NCI-H2196 (cell line): ENCODE measurements at regions not wholly inside any gene's neighbourhood (a gene's known extent, or its start where the extent isn't known, plus 50 kb on each side); places are given as distances from the start of the nearest gene placed in this dataset.

Source experiments
- DNase-seq: peaks from one replicate; lab custom pipeline; 2025; ENCODE audit not compliant: unreplicated experiment; lab: John Stamatoyannopoulos, UW

DNA sequence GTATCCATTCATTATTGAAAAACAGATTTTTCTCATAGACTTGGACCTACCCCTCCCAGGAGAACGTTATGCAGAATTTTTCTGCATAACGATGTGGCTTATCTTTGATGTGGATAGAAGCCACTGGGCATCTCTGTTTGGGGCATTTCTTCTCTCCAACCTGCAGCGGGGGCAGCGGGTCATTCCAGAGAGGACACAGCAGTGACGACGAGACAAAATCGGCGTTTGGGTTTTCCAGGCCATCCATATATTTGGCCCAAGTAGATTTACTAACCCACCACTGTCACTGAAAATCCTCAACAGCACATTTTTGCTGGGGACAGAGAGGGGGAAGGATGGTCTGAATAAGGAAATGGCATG lies 299.3 kb upstream of the PITRM1 start:
- no peak for DNase-seq

DNA sequence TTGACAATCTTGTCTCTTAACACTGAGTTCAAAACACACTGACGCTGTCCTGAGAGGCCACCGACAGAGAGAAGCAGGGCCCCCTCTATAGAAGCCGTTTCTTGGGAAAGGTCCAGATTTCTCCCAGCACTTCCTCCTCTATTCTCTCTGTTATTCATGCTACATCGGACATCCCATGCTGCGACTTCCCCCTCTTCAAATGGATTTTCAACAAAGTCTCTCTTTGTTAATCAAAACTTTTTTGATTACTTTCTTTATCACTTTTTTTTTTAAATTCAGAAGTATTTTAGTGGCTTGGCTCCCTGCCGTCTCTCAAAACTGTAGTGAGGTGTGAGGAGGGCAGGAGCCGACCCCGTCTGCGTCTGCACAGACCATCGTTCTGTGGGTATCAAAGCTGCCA lies 298.9 kb upstream of the PITRM1 start:
- no peak for DNase-seq

DNA sequence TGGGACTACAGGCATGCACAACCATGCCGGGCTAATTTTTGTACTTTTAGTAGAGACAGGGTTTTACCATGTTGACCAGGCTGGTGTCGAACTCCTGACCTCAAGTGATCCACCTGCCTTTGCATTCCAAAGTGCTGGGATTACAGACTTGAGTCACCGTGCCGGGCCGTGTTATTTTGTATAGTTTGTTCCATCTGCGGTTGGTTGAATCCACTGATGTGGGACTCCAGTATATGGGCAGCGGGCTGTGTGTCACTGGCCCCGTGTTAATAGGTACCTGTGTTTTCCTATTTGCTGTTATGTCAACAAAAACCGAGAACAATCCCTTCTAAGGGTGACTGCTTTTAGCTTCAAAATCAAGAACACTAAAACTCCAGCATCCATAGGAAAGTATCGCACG lies 297.6 kb upstream of the PITRM1 start:
- DNase-seq, result no peak

DNA sequence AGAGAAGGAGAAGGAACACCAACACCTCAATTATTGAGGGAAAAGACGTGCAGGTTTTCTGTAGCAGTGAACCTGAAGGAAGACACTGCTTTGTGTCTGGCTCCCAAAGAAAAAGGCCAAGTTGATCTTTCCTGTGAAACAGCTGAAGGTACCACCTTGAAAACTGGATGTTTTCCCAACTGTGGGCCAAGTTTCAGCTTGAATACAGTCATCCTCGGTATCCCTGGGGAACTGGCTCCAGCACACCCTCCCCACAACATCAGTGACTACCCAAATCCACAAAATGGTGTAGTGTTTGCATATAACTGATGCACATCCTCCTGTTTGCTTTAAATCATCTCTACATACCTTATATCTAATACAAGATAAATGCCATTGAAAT lies 297.0 kb upstream of the PITRM1 start:
- DNase-seq, result no peak

DNA sequence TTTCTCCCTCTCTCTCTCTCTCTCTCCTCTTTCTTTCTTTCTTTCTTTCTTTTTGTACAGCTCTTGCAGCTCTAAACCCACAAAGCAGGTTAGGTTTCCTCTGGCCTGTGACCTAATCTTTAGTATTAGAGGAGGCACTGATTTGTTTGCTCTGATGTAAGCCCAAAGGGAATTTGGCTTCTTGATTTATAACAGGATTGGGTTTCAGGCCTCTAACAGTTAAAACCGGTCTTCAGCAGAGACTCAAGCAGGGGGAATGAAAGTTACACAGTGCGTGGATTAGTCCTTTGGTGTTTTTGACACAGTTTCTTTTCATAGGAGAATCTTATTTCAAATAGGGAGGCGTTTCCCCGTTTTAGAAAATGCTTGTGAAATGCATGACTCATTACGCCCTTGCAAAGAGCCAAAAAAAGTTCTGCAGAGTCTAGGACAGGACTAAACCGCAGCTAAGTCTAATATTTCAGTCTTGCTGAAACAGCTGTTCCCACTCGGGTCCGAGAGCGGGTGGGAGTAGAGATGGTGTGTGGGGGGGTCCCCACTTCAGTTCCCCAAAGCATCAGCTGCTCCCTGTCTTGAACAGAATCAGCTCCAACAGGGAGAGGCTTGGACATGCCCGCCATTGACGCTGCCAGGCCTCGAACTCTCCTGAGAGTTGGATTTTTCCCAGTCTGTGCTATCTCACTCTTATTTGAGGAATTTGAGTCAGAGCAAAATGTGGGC lies 296.5 kb upstream of the PITRM1 start:
- DNase-seq, result no peak

DNA sequence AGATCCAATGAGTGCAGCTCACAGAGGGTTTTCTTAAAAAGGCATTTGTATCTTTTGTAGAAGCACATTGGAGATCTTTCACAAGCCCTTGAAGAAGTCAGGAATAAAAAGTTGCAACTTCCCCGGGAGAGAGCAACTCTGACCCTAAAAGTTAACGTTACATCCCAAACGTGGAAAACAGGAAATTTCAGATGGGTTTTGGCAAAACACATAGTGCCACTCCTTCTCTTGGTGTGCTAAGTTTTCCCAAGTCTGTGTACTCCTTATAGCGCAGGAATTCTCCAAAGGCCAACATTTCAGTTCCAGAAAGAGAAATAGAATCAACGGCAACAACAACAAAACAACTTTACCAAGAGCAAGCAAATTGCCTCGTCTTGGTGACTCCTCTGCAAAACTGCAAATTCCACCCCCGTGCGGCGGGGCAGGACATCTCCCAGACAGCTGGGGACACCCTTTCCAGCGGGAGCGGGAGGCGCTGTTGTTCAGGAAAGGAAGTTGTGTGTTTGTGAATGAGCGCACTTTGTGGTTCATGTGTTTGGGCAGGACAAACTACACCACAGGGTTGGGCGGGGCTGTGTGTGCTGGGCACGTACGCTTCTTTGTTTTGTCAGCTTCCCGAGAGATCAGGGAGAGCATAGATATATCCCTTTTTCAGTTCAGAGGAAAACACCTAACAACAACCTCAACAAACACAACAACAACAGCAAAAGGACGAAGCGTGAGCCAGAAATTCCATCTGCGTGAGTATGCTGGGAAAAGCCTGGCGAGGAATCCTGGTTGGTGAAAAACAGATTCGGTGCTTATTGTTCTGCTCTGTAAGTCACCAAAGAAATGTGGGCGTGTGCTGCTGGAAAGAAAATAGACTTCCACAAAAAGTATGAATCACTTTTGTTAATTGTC lies 294.7 kb upstream of the PITRM1 start:
- DNase-seq, result no peak

DNA sequence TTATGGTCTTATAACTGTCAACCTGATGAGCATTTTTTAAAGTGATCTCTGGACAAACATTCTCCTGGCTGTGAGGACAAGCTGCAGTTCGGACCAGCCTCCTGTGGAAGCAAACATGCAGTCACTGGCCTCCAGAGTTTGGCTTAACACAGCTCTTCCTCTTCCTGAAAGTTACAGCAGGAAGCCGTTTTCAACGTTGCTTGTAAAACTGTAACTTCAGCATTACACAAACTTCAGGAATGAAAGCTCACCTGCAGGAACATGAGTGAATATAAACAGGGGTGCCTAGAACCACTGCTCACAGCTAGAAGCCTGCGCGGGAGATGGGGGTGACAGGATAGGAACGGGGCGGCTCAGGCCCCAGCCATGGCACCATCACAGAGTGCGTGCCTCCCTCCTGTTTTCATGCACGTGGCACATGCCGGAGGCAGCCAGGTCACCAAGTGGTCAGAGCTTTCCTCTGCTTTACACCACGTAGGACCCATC lies 292.9 kb upstream of the PITRM1 start:
- no peak for DNase-seq

DNA sequence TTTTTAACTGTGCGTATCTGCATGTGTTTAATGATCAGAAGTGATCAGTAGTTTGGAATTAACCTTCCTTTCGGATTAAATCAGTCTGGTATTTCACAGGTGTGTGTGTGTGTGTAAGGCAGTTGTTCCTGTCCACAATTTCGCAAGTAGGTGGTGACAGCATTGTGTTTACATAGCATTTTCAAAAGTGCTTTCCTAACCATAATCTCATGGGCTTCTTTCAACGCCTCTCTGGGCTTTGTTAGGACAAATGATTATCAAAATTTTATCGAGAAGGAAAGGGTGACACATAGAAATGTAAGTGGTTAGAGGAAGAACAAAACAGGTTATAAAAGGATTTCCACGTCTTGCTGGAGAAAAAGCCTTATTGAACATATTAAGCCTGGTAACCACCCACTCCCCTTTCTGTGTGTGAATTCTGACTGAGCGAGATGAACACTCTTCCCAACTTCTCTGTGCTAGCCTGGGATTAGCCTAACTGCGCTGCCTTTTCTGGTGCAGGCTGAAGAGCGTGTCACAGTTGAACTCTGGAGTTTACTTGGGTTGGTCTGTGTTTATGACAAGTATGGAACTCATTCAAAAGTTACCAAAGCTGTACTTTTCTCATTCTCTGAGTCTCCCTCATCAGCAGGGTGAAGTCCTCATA lies 292.3 kb upstream of the PITRM1 start:
- no peak for DNase-seq

DNA sequence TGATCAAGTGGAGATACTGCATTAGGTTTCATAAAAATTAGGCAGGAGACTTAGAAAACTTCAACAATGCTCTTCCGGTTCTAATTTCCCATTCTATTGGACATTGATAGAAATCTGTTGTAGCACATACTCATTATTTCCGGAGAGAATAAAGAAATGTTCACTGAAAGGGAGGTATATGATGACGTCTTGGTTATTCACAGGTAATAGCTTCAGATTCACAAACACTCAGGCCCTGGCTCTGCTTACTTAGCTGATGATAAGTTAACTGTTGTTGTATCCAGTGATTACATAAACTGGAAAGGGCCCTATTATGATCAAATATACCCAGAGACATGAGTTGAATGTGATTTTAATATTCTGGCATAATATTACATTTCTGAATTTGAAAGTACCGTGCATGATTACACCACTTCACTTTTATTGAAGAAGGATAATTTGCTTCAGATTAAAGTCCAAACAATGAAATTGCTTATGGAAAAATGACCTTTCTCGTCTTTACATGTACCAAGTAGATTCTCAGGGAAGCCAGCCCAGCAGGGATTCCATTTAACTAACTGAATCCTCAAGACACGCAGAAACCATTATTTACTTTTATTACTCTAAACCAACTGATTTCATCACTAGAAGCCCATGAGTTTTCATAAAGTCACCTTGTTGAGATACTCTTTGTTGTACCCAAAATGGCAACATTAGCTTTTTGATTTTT lies 288.0 kb upstream of the PITRM1 start:
- no peak for DNase-seq

DNA sequence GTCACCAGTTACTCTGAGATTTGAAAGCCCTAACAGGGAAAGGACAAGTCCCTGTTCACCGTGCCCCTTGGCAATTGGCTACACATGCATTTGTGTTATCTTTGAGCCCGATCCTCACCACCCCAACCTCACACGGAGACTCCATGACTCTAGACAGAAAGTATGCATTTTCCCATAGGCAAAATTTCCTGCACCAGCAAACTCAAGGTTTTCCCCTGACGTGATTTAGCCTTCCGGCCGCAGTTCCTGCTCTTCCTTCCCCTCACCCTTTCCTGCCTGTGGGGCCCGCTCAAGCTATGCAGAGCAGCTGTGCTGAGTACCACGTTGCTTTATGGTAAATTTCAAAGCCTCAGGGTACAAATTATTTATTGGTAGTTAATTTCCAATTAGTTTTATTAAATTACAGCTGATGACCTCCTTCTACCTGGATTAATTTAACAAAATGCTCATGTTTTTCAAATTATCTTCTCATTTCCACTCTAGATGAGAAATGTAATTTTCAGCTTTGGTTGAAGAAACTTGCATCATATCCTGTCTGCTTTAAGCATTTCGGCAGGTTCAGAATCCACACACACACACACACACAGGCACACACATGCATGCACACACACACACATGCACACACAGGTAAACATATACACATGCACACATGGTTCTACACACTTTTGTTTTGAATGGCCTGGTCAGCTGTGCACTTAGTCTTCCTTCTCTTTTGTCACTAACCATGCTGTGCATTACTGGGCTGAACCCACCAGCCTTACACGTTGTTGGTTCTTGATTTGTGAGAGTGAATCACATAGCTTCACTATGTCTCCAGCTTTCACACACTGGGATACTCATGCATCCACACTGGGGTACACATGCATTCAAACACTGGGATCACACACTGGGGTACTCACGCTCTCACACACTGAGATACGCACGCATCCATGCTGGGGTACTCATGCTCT lies 283.1 kb upstream of the PITRM1 start:
- no peak for DNase-seq

DNA sequence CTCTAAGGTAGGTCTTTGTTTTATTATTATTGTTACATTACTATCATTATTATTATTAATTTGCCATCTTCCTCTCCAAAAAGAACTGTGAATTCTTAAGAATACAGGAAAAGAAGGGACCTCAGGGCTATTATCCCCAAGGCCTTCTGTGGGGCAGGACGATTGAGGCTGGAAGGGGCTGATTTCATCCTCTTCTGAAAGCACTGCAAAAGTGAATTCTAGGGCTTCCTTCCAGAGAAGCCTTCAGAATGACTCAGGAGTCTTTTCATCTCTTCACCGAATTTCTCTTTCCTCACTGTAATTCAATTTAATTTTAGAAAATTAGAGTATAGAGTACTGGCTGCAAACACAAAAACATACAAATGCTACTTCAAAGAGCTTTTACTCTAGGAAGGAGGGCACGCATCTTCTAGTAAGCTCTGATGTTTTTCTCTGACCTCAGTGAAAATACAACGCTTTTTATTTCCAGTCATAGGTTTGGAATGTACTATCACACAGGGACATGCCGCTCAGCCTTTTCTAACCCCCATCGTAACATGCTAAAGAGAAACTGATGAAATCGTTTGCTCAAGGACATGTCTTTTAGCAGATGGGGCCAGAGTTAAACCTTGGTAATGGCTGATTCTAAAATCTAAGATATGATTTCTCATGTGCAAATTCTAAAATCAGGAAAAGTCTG lies 280.2 kb upstream of the PITRM1 start:
- no peak for DNase-seq

DNA sequence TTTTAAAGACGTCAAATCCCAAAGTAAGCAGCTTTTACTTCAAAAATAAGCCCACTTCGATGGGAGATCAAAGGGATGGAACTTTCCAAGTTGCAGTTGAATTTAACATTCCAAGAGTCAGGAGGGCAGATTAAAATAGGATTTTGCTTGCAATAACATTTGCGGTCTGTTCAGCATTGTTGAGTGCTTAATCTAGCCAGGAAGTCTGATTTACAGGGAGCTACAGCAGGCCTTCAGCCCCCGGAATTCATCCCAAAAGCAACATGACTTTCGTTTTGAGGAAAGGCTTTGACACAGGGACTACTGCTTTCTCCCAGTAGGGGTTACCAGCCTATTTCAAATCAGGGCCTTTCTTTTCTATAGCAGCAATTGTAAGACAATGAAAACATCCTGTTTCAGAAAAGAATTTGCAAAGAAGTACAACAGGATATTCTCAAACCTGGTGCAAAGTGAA lies 279.6 kb upstream of the PITRM1 start:
- DNase-seq, result no peak

DNA sequence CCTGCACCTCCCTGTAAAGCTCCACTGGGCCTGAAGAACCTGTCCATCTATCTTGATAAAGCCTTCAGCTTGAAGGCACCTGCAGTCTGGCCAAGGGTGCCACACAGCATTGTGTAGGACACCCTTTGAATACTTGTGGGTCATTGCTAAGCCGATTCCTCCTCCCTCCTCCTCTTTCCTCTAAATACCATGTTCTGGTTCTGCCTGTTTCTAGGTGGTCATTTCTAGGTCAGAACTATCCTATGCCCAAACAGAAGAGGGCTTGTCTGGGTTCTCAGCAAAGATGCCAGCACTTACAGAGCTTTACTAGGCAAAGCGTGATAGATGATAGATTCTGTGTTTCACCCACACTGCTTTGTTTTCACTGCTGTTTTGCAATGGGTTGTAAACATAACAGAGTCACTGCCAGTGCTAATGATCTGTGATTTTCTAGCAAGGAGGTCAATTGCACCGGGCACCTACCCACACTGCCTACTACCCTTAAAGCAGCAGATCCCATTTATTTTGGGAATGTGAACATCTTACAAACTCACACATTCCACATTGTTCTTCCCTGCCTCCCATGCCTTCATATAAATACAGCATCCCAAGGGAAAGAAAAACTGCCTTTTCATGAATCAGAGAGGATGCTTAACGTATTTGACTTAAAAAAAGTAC lies 279.1 kb upstream of the PITRM1 start:
- no peak for DNase-seq

DNA sequence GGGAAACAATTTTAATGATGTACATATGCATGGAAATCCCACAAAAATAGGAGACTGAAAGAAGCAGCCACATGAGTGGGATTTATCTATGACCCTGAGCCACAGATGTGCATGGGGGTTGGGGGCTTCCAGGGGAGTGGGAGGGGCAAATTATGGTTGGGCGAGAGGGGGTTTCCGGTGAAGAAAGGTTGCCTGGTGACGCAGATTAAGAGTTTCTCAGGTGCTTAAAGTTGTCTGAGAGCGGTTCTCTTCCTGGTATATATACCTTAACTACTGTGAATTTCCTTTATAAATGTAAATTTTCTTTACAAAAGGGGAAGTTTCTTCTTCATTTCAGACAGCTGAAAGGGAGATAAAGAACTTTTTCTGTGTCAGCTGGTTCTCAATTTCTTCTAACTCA lies 273.6 kb upstream of the PITRM1 start:
- DNase-seq, result no peak

DNA sequence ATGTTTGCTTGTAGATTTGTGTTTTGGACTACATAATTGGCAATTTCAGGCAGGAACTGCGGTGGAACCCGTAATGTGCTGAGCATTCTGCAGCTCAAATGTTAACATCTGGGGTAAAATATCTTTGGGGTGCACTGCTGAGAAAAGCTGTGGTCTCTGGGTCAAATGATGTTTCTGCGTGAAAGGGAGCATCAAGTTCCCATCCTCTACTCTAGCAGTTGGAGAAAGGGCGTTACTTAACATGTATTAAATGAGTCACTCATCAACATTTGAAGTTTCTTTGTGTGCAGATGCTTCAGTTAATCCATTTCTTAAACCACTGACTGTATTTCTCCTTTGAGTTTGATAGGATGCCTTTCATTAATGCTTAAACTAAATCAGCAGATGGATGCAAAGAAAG lies 273.1 kb upstream of the PITRM1 start:
- DNase-seq, result no peak

DNA sequence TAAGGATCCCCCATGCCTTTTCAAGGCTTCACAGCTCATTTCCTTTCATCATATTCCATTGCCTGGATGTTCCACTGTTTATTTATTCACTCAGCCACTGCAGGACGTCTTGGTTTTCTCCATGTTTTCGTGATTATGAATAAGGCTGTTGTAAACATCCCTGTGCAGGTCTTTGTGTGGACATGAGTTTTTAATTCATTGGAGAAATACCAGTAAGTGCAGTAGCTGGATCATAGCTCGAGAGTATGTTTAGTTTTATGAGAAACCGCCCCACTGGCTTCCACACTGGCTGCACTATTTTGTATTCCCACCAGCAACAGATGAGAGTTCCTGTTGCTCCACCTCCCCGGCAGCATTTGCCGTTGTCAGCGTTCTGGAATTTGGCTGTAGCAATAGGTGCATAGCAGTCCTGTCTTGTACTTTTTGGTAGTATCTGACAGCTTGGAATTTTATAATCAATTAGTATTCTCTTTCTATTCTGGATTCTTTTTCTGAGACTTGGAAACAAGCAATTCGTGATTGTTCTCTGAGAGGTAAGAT lies 269.9 kb upstream of the PITRM1 start:
- DNase-seq, result no peak

DNA sequence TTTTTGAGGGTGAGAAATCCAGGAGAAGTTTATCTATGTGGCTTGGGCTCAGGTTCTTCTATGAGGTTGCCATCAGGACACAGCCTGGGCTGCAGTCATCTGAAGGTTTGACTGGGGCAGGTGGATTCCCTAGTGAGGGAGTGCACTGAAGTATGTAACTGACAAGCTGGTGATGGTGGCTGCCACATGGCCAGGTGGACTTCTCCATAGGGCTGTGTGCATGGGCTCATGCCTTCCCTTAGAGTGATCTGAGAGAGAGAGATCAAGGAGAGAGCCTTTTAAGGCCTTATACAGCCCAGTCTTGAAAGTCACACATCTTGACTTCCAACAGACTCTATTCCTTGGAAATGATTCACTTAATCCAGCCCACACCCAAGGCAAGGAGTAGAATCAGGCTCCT lies 266.6 kb upstream of the PITRM1 start:
- DNase-seq, result no peak

DNA sequence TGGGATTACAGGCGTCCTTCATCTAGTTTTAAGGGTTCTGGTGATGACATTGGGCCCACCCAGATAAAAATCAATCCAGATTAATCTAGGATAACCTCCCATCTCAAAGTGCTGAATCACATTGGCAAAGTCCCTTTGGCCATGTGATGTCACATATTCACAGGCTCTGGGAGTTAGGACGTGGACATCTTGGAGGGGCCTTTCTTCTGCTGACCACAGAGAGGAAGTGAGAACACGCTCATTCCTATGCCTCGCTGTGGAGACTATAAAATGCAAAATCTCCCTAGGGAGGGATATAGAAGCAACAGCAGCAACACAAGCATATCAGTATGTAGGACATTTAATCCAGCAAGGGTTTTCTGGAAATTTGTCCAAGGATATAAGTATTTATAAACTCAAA lies 266.0 kb upstream of the PITRM1 start:
- no peak for DNase-seq

DNA sequence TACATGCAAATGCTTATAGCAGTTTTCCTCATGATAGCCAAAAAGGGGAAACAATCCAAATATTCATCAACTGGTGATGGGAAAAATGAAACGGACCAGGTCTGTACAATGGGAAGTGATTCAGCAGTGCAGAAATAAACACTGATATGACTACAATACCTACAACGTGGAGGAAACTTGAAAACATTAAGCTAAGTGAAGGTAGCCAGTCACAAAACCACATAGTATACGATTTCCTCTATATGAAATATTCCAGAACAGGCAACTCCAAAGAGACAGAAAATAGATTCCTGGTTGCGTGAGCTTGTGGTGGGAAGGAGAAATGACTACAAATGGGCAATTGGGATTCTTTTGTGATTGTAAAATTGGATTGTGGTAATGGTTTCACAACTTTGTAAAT lies 263.1 kb upstream of the PITRM1 start:
- DNase-seq, result no peak
